Suppressor macrophage treated with lipopolysaccharide for 4 hours (primary cell): ENCODE measurements at regions not wholly inside any gene's neighbourhood (a gene's known extent, or its start where the extent isn't known, plus 50 kb on each side); places are given as distances from the start of the nearest gene placed in this dataset.
"Not testable (repeated sequence)": the region's sequence is repeated elsewhere in the genome, so short reads cannot be mapped to it uniquely, and the experiment has no call there.

Source experiments
- DNase-seq: peaks from one replicate; pipeline ENCODE4 v3.0.0-alpha.2; 2020

DNA sequence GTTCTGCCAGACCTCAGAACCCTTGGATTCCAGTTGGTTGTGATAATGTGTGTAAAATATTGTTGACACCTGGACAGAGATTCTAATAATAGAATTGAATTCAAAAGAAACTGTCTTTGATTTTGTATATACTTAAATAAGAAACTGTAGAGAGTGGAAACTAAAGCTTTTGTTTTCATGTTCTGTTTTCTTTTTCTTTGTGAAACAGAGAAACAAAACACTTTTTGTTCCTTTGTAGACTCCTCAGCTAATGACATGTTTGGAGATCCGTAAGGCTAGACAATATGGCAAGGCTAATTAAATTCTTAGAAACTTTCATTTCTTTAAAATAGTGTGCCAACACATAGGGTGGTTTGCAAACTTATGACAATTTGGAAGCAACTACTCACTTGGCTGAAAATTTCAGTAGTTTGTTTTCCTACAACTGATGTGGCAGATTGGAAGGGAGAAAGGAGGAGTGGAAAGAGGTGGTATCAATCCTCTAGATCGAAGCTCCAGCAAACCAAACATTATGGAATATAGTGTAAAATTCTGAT, 90.9 kb upstream of the FAT1 start:
- no peak for DNase-seq

- no peak for DNase-seq
Measured at GRCh38 chr4:186819342-186820086, 95.9 kb upstream of the FAT1 start.

- DNase-seq: no peak
Measured at GRCh38 chr4:186820391-186820891, 96.8 kb upstream of the FAT1 start.

DNA sequence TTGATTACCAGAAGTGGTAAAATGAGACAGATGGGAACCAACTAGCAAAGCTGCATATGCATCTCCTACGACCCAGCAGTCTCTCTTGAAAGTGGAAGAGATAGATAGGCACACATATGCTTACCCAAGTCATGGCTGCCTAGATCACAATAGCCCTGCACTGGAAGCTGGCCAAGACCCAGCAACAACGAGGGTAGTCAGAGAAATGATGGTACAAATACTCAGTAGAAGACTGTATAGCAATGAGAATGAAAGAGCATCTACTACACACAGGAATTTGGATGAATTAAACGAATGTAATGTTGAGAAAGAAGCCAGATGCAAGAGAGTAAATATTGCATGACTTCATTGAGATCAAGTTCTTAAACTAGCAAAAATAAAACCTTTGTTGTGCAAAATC, 100.3 kb upstream of the FAT1 start:
- DNase-seq: no peak

DNA sequence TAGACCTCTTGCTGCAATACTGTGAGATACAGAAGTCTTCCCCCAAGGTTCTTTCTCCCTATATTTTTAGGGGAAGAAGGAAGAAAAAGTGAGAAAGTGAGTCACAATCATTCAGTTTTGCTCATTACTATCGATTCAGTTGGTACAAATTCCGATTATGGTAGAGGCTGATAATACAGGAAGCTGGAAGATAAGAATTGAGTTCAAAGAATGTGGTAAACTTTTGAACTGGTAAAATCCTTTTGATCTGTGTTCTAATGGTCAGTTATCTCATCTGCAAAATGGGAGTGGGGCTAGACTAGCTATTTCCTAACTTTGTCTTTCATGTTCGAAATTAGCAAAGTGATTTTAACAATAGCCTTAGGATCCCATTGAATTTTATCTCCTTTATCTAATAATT, 101.4 kb upstream of the FAT1 start:
- no peak for DNase-seq

DNA sequence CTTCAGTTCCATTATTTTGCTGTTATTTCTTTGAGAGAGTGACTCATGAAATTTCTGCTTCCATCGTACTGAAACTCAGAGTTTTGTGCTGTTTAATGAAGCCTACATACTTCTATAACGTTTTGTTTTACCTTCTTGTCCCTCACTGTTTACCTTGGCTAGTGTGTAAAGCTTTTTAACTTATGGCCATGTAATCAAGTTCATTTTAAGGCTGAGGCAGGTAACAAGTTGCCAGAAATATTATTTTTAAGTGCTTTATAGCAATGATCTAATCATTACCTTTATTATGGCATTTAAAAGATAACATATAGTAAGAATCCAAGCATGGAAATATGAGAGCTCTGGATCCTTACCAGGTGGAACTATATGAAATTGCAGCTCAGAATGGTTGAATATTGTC, 102.3 kb upstream of the FAT1 start:
- no peak for DNase-seq

GRCh38 chr4:186826846-186827533, 103.3 kb upstream of the FAT1 start:
- DNase-seq: no peak

- DNase-seq: no peak
Measured at GRCh38 chr4:186827534-186827897, 103.9 kb upstream of the FAT1 start.

DNA sequence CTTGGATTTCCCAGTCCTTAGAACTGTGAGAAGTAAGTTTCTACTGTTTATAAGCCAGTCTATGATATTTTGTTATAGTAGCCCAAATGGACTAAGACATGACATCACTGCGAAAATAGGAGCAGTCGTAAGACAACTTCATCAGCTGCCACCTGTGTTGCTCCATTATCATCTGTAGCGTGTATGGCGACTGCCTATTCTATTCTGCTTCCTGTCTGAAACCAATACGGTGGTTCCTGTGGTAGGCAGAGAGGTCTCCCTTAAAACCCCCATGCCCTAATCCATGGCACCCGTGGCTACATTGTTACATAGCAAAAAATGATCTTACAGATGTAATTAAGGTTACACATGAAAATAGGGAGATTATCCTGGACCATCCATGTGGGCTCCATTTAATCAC, 105.4 kb upstream of the FAT1 start:
- no peak for DNase-seq

DNA sequence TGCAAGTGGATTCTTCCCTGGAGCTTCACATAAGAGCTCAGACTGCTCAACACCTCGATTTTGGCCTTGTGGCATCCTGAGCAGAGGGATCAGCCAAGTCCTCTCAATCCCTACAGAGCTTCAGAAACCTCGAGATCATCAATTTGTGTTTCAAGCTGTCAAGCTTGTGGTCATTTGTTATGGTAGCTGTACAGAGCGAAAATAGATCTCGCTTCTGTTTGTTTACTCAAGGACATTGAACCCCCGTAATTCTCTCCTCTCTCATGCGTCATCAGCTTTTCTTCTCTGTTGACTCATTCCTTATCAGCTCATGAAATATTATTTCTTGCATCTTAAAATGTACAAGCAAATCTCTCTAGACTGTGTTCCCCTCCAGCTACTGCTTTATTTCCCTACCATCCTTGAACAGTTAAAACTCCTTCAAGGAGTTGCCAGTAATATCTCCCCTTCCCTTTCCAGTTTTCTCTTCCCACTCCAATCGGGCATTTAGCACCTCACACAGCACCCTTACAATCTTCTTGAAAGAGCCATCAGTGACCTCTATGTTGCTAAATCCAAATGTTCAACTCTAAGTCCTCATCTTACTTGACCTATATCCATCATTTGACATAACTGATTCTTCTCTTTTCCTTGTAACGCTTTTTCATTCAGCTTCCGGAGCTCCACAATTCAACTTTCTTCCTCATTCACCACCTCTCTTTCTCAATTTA, 106.2 kb upstream of the FAT1 start:
- DNase-seq: no peak

DNA sequence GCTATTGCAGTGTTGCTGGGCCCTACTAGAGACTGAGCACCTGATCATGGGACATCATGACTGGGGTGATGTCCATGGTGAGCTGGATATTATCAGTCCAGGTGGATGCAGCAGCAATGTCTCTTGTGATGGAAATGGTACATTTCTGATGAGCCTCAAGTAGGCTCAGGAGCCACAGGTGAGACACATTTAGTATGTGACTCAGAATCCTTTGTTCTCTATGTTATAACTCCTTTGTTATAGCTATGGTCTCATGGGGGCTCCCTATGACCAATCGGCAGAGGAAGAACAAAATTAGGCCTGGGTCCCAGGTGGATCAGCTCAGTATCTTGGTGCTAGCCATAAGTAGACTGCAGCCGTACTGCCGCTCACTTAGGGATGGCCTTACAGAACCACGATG, 107.9 kb upstream of the FAT1 start:
- DNase-seq: no peak

- DNase-seq: no peak
Measured at GRCh38 chr4:186832906-186833305, 109.2 kb upstream of the FAT1 start.

DNA sequence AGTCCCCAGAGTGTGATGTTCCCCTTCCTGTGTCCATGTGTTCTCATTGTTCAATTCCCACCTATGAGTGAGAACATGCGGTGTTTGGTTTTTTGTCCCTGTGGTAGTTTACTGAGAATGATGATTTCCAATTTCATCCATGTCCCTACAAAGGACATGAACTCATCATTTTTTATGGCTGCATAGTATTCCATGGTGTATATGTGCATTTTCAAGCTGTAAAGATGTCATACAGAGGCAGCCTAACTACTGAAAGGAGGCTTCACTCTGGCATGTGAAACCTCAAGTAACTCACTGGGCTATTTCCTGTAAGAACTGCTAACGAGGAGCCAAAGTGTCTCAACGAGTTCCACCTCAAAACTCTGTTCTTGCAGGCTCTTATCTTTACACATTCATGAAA, 113.8 kb upstream of the FAT1 start:
- DNase-seq: not testable (repeated sequence)

- no peak for DNase-seq
Measured at GRCh38 chr4:186838295-186838694, 114.6 kb upstream of the FAT1 start.

GRCh38 chr4:186839122-186840037, 115.7 kb upstream of the FAT1 start:
- peak; percentile 12 for DNase-seq

- DNase-seq: no peak
Measured at GRCh38 chr4:186840222-186840701, 116.6 kb upstream of the FAT1 start.

- DNase-seq: no peak
Measured at GRCh38 chr4:186840771-186841301, 117.2 kb upstream of the FAT1 start.

DNA sequence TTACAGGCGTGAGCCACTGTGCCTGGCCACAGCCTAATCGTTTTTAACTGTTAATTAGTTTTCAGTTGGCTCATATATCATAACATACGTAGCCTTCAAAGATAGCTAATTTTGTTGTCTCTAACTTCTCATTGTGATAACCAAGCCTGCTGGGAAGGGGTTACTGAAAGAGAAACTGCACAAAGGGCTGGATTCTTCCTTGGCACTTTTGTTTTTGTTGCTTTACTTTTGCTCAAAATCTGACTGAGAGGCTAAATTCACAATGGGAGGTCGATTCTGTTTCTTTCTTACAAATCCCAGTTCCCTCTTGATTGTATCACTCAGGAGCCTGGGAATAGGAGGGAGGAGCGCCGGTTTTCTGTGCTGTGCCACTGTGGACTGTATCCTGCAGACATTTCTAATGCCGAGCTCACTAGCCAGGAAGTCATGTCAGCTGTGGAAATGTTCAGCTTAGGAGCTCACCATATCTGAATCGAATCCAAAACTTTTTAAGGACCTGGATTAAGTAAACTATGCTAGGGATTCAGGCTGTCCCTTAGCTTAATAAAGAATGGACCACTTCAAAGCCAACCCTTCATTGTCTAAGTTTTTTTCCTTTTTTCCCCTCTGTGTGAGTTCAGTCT, 120.5 kb upstream of the FAT1 start:
- DNase-seq: no peak

GRCh38 chr4:186845137-186845842, 121.6 kb upstream of the FAT1 start:
- peak; percentile 7 for DNase-seq

DNA sequence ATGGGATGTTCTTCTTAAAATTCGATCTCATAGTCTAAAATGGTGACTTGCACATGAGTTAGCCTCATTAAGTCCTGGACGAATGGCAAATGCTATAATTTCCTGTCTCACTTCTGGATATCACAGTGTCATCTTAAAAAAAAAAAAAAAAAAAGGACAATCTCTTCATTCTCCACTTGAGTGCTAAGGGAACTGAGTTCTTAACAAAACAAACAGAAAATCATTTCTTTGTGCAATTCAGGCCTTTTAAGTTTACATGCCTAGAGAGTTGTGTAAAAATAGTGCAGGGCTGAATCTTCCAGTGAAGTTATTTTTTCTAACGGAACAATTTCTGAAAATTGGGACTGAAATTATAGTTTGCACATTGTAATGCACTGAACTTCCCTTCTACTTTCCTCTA, 122.8 kb upstream of the FAT1 start:
- no peak for DNase-seq
